GM21528 (cell line): ENCODE measurements at regions not wholly inside any gene's neighbourhood (a gene's known extent, or its start where the extent isn't known, plus 50 kb on each side); places are given as distances from the start of the nearest gene placed in this dataset.

ENCODE experiments used
- ATAC-seq: cut with Tn5 transposase; IDR thresholded peaks from one replicate; pipeline ENCODE4 v1.9.1; 2021; ENCODE audit warnings: mild to moderate bottlenecking, moderate library complexity; ENCODE audit not compliant: unreplicated experiment, low FRiP score

DNA sequence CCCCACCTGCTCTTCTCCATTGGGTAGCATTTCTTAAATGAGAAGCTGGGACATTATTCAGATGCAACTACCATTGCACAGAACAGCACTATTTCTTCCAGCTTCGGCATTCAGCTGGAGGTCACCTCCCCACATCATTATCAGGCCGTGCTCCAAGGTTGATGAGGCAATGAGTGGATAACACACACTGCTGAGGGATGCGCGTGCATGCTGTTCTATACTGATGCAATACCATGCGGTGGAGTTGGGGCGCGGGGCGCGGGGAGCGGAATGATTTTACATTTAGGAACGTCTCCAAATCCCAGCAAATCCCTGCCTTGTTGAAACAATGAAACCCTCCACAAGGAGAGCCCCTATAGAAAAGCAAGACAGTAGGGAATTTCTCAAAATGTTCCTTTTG lies 283.4 kb downstream of the GRIN2B start:
- ATAC-seq: no peak

DNA sequence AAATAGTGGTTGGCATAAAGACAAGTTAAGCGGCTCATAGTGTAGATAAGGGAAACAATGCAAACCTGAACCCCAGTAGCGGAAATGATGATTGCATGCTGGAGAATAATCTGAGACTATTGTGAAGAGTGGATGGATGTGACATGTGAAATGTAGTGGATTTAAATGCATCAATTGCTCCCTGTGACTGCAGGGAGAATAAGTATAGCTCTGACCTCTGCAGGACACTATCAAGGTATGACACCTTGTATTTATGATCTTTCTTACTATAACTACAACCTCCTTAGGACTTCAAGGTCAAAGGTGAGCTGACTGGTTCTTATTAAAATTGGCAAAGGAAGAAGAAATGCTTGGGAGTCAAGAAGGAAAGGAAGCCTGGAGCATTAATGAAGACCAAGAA lies 285.6 kb downstream of the GRIN2B start:
- no peak for ATAC-seq

DNA sequence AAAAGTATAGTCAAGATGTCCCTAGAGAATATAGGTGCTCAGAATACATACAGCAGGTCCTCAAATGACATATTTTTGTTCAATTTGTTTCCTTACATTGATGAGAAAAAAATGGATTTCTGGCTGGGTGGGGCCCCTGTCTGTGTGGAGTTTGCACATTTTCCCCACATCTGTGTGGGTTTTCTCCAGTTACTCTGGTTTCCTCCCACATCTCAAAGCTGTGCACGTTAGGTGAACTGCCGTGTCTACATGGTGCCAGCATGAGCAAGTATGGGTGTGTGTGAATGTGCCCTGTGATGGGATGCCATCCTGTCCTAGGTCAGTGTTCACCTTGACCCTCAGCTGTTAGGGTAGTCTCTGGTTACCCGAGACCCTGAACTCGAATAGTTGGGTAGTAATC lies 289.1 kb downstream of the GRIN2B start:
- no peak for ATAC-seq

DNA sequence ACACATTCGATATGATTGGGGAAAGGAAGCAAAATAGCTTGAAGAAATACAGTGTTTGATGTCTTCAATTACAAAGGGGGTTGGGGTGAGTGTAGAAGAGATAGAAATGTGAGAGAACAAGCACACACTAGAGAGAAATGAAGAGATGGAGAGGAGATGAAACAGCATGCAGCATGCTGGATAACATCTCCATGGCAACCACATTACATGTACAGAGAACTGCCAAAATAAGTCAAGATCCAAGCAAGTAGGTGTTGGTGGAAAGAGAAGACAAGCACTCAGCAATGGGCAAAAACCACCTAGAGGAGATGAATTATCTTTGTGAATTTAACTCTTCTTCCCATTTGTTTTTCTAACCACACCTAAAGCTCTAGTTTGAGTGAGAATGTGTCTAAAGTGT lies 289.8 kb downstream of the GRIN2B start:
- no peak for ATAC-seq

DNA sequence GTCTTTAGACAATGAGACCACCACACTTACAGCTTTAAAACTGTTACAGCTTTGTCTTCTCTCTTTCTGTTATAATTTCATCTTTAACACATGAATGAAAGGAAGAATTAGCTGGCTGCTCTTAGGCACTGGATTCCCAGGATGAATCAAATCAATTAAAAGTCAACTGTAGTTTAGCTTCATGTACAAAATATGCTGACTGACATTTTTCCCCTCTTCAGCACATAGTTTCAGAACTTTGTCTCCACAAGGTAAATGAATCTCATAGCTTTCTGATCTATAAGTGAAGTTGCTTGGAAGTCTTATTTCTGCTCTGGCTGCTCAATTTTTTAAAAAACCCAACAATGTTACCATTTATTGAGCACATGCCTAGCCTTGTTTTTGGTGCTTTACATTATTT lies 293.8 kb downstream of the GRIN2B start:
- ATAC-seq: no peak

DNA sequence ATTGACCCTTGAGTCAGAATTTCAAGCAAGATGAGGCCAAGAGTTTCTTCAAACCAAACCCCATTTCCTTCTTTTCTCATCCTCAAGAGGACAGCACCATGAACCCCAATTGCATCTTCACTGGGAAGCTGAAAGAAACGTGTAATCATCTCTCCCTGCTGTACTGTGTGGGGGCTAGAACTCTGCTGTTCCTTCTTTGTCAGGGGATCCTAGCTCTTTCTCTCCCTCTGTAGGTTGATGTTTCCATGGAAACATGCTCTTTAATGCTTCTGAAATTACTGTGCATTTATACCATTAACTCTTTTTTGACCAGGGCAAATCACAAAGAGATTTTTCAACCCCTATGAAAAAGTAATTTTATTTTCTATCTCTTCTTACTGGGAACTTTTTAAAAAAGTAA lies 295.1 kb downstream of the GRIN2B start:
- no peak for ATAC-seq

DNA sequence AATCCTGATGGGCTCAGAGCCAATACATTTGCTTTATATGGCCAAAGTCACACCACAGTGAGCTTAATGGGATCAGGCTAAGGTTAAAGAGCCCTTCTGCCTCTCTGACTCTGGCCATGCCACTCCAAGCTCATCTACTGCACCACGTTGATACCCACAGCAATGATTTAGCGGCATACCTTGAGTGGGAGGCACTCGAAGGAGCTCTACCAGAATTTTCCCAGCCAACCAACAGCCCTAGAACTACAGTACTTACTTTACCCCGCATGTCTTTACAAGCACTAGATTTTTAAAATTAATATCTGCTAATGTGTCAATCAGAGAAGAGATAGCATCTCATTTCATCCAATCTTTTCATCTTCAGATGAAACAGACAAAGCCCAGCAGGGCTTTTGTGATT lies 300.5 kb downstream of the GRIN2B start:
- ATAC-seq: no peak

DNA sequence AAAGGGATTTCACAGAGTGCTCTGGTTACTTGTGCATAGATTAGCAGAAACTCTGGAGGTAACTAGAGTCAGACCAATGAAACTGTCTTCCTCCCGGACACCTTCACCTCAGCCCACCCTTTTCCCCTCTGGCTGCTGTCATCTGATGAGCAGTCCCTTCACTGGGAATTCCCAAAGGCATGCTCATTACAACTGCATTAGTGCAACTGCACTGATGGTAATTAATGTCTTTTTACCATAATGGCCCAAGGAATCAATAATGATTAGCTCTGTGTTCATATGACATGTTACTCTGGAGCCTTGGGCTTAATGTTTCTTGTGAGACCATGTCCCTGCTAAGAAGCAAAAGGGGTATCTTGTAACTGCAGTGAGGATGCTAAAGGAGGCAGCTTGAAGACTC lies 304.5 kb downstream of the GRIN2B start:
- ATAC-seq: no peak

DNA sequence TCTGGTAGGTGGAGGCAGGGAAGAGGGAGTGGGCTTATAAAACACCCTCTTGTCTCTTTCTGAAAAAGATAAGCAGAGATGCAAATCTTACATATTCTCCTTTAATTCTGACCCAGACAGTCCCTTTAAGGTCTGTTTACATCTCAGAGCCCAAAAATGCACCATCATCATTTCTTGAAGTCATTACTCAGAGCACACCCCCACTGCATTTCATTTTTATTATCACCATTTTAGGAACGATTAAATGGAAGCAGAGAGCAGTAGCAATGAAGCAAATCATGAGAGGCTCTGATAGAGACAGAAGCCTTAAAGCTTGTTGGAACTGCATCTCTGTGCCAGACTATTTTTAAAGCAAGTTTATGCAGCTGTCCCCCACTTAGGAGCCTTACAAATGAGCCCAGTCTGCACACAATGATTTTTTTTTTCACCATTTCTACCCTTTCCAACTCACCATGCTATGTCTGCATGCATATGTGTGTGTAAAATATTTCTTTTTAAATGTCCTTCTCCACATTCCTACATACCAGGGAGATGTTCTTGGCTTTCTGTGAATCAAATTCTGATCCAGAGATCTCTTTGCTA lies 311.0 kb downstream of the GRIN2B start:
- ATAC-seq: no peak

DNA sequence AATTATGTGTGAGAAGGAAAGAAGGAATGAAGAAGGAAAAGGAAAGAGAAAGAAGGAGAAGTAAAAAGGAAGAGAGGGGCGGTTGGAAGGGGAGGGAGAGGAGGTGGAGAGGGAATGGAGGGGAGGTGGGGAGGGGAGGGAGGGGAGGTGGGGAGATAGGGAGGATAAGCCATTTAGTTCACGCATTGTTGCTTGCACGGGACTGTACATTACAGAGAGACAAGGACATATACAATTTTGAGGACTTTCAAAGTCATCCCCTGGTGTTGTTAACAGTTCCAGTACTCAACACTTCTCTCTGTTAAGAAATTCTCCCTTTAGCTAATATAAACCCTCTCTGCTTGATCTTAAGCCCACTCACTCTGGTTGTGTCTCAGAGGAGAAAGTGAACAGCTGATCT lies 312.5 kb downstream of the GRIN2B start:
- no peak for ATAC-seq

DNA sequence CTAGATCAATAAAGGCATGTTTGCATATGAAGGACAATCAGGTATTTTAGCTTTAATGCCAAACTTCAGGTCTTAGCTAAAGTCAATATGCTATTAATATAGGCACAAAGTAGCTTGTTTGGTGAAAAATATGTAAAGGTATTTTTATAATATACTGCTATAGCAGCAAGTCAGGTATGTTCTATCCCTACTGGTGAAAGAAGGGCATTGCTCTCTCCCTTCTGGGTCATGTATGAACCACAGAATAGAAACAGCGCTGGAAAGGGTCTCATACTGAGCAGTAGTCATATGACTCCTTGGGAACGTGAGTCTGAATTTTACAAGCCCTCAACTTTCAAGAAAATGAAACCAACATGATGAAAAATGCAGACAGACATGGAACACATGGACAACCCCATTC lies 314.6 kb downstream of the GRIN2B start:
- ATAC-seq: no peak

DNA sequence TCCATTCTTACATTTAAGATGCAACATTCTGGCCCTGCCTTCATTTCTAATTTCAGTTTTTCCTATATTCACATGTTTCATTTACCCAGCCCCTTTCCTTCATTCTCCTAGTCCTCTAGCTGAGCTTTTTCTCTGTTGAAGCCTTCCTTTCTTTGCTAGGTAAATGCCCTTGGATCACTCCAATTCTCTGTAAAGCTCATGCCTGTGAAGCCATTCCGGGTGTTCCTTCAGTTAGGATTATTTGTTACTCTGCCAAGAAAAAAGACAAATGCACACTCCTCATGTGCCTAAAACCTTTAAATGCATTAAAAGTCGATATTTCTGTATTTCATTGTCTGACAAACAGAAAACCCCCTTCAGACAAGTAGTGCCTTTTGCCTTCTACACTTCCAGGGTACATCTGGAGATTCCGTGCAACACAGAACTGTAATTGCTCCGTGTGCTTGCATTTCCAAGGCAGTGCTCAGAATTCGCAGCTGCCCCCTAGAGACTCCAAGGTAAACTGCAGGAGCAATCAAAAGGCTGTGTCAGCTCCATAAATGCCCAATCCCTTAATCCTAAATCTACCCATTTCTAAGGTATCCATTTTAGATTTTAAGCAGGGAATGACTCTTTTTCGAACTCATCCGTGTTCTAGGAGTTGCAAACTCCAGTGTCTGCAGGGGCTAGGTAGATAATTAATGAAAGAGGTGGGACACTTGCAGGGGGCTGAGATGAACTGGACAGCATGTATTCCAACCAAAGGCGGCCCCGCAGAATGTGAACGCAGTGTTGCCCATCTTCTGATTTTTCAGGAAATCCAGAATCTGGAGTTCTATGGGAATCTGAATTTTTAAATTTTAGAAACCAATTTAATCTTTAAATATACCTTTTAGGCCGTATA lies 320.2 kb downstream of the GRIN2B start:
- peak; percentile 75 for ATAC-seq

DNA sequence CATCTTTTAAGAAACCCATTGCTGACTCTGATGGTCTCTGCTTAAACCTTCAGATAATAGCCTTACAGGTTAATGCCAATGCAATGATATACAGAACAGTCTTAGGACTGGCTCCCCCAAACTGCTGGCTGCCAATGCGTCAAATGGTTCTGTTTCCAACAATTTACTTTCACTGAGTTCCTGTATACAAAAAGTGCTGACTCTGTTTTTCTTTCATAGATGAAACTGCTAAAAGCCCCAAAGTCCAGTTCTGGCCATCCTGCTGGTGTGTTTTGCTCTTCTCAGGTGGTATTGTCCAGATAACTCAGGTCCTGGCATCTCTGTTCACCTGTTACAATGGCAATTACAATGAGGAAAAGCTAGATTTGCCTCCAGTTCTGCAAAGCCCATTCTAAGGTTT lies 326.9 kb downstream of the GRIN2B start:
- no peak for ATAC-seq

DNA sequence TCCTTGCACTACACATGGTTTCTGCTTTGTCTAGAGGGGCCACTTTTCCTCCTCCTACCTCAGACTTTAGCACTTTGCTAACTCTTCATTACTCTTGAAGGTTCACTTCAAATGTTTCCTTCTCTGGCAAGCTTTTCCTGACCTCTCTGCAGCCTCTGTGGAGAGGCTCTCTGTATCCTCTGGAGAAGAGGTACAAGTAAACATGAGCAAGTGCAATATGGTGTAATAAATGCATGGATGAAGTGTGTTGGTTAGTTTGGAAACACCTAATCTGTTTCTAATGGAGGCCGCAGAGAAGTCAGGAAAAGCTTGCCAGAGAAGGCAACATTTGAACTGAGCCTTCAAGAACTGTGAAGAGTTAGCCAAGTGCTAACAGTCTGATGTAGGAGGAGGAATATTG lies 329.3 kb downstream of the GRIN2B start:
- ATAC-seq: no peak

DNA sequence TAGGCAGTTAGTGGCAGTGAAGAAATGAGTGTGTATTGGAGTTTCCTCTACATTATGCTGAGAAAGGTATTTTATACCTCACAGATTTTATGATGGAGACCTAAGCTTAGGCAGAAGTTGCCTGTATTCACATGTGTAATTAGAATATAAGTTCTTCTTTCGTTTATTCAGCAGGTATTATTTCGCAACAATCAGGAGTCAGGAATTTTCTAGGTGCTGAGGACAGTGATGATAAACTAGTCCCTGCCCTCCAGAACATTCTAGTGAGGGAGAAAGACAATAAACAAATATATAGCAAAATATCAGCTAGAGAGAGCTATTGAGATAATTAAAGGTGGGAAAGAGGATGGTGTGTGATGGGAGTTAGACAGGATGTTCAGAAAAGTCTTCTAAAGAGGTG lies 345.7 kb downstream of the GRIN2B start:
- ATAC-seq: no peak

DNA sequence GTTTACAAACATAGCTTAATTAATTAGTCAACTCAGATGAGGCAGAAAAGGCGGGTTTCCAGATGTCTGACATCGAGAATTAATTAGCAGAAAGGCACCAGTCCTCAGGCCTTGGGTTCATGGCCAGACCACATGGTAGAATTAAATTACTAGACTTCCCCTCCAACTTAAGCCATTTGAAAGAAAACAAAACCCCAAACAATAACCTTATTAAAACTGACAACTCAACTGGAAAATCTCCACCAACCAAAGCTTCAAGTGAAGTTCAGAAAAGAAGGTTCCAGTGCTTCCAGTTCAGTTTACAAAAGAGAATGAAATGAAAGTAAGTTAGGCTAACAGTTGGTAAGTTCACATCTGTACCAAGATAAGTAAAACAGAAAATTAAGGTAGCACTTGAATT lies 349.5 kb downstream of the GRIN2B start:
- no peak for ATAC-seq

DNA sequence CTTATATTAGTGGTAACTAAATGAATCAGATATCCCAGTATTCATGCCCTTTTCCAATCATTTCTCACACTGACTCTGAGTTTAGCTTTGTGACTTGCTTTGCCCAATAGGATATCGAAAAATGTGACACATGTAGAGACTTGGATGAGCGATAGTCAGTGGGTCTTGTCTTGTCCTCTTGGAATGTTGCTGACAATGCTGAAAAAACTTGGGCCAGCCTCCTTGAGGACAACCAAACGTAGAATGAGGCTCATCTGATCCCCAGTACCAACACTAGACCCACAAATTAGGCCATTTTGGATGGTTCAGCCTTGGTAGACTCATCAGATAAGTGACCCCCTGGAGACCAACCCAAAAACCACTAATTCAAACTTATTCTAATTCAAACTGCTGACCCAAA lies 351.0 kb downstream of the GRIN2B start:
- no peak for ATAC-seq

DNA sequence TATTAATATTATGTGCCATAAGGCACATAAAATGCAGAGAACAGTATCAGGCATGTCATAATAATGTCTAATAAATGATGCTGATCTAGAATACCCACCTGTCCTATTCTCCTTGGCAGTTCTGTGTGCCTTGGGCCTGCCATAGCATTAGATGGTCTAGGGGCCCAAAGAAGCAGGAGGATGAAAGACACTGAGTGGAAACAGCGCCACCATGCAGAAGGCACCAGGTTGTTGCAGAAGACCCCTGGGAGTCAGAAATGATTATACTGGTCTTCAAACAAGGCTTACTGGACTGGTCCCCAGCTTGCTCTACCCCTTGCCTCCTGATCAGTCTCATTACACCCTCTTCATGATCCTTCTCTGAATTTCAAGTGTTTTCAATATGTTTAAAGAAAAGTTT lies 353.3 kb downstream of the GRIN2B start:
- no peak for ATAC-seq

DNA sequence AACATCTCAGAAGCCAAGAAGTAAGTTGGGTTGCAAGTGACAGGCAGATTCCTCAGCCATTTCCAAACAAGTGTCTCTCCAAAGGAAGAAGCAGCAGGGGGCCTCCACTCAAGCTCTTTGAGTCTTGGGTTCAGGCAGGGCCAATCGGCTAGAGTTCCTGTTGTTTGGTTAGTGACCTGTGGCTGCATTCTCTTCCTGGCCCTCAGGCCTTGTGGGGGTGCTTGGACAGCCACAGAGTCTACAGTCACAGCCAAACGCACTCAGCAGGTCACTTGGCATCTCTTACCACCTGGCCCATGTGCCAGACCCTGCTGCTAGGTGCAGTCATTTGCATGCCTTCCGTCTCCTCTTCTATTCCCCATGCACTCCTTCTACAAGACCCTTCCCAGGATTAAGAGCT lies 353.9 kb downstream of the GRIN2B start:
- no peak for ATAC-seq

DNA sequence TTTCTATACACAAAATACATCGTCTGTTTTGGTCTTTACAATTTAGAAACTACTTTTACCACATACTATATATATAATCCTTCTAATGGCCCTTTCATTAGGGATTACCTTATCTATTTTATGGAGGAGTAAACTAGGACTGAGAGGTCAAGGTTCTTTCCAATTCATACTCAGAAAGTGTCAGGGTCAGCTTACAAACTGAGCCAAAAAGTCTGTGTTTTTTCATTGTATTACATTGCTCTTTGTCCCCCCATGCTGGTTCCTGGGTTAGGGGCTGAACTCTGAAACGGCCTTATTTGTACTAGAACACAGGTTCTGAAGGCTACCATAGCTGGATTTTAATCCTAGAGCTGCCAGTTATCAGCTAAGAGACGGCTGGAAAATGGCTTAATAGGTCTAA lies 368.1 kb downstream of the GRIN2B start:
- ATAC-seq: no peak

DNA sequence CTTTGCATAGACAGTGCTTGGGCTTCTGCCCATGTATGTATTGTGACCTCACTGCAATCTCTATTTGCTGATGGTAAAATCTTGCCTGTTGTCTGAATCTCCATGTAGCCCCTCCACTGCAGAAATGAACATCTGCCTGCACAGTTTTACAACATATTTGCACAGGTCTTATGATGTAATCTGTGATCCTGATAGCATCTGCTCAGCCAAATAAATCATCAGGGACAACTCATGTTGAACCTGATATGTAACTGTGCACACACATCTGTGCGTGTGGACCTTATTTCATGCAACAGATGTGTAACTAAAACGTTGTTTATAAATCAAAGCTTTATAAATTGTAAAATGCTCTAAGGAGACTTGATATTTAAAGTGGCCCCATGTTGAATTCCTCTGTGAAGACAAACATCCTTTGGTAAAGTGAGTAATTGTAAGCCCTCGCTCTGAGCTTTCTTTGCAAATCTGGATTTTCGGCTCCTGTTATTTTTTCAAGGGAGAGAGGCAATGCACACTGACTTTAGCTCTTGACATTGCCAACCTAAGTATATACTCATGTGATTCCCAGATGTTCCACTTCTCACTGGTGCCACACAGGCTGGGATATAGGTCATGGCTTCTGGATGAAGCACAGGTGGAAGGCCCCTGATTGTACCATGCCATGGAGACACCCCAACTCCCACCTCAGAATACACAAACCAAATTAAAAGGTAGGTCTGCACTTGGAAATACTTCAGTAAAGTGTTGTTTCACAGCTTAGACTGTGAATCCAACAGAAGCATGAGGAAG lies 371.3 kb downstream of the GRIN2B start:
- no peak for ATAC-seq

DNA sequence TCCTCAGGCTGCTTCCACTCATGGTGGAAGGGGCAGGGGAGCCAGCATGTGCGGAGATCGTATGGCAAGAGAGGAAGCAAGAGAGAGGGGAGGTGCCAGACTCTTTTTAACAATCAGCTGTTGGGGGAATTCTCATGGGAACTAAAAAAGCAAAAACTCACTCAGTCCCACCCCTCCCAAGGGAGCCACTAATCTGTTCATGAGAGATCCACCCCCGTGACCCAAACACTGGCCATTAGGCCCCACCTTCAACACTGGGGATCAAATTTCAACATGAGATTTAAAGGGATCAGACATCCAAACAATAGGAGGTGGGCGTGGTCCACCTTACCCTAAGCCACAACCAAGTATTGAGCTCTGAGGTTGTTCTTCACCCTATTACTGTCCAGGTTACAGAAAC lies 375.1 kb downstream of the GRIN2B start:
- ATAC-seq: no peak
